ENCODE measurements at regions not wholly inside any gene's neighbourhood (a gene's known extent, or its start where the extent isn't known, plus 50 kb on each side); places are given as distances from the start of the nearest gene placed in this dataset.

GRCh38 chr16:80191928-80192327 is 348.9 kb upstream of the DYNLRB2 start:
- DNase-seq (ENCODE audit: low read depth): no peak
- H3K4me3 ChIP-seq (ENCODE audit: low read length): no peak overlapping the region
- no peak for TF ChIP-seq CTCF (conservative IDR thresholded peaks at IDR 0.05; ENCODE audit: low read depth, low read length)

- no peak for DNase-seq (ENCODE audit: low read depth)
- TF ChIP-seq CTCF (conservative IDR thresholded peaks at IDR 0.05; ENCODE audit: low read depth, low read length): no peak
- no peak overlapping the region for H3K4me3 ChIP-seq (ENCODE audit: low read length)
Measured at GRCh38 chr16:80189476-80190175, 351.2 kb upstream of the DYNLRB2 start.

GRCh38 chr16:80176114-80176513 is 364.7 kb upstream of the DYNLRB2 start:
- no peak overlapping the region for H3K4me3 ChIP-seq (ENCODE audit: low read length)
- no peak for DNase-seq (ENCODE audit: low read depth)
- TF ChIP-seq CTCF (conservative IDR thresholded peaks at IDR 0.05; ENCODE audit: low read depth, low read length): no peak

- DNase-seq (ENCODE audit: low read depth): no peak
Measured at GRCh38 chr16:80175011-80175410, 365.8 kb upstream of the DYNLRB2 start.

GRCh38 chr16:80174416-80174815 is 366.4 kb upstream of the DYNLRB2 start:
- no peak overlapping the region for H3K4me3 ChIP-seq (ENCODE audit: low read length)
- no peak for TF ChIP-seq CTCF (conservative IDR thresholded peaks at IDR 0.05; ENCODE audit: low read depth, low read length)
- DNase-seq (ENCODE audit: low read depth): no peak

More at GRCh38 chr16:80175011-80175410, 365.8 kb upstream of the DYNLRB2 start:
- no peak for TF ChIP-seq CTCF (conservative IDR thresholded peaks at IDR 0.05; ENCODE audit: low read depth, low read length)
- no peak overlapping the region for H3K4me3 ChIP-seq (ENCODE audit: low read length)

GRCh38 chr16:80171746-80172145 is 369.0 kb upstream of the DYNLRB2 start:
- H3K4me3 ChIP-seq (ENCODE audit: low read length): no peak overlapping the region
- DNase-seq (ENCODE audit: low read depth): no peak
- no peak for TF ChIP-seq CTCF (conservative IDR thresholded peaks at IDR 0.05; ENCODE audit: low read depth, low read length)

- no peak for TF ChIP-seq CTCF (conservative IDR thresholded peaks at IDR 0.05; ENCODE audit: low read depth, low read length)
Measured at GRCh38 chr16:80171199-80171598, 369.6 kb upstream of the DYNLRB2 start.

More at GRCh38 chr16:80171199-80171598, 369.6 kb upstream of the DYNLRB2 start:
- H3K4me3 ChIP-seq (ENCODE audit: low read length): no peak overlapping the region
- DNase-seq (ENCODE audit: low read depth): no peak

All from retinal pigment epithelial cell (primary cell).